ENCODE measurements at regions not wholly inside any gene's neighbourhood (a gene's known extent, or its start where the extent isn't known, plus 50 kb on each side); places are given as distances from the start of the nearest gene placed in this dataset.
"Not testable (repeated sequence)": the region's sequence is repeated elsewhere in the genome, so short reads cannot be mapped to it uniquely, and the experiment has no call there.

- intact Hi-C loops (cut with DNase I) = no loop called here
- no peak for DNase-seq (ENCODE audit: low spot score in 2 of 2)
- Histone ChIP-seq H3K4me3 (no peak overlapping the region), H3K27ac (no peak overlapping the region), H3K9me3 (no peaks in the 10 kb centered on the region), H3K4me1 (no peaks in the 10 kb centered on the region), H3K36me3 (no peaks in the 10 kb centered on the region), H3K27me3 (no peaks in the 10 kb centered on the region)
- no peak for TF ChIP-seq CTCF (IDR thresholded peaks at IDR 0.05)
Measured at GRCh38 chr1:173364827-173365226, 112.3 kb upstream of the PRDX6 start.

DNA sequence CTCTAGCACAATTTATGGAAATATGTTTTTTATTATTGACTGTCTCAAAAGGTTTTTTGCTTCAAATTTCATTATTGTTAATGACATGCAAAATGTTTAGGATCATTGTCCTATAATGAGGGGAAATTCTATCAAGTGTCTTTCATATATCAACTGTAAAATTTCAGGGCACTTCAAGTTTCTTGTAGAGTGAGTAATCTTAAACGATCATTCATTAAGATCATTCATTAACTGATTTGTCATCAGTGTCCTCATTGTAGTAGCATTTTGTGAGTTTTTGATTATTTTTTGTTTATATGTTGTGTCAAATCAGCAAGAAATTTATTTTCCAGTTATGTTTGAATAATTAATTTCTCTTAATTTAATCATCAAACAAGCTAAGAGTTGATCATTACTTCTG is 111.8 kb upstream of the PRDX6 start:
- Histone ChIP-seq H3K9me3 (no peaks in the 10 kb centered on the region), H3K27me3 (no peaks in the 10 kb centered on the region), H3K36me3 (no peaks in the 10 kb centered on the region), H3K4me1 (no peaks in the 10 kb centered on the region), H3K27ac (no peak overlapping the region), H3K4me3 (no peak overlapping the region)
- intact Hi-C loops (cut with DNase I) = no loop called here
- no peak for TF ChIP-seq CTCF (IDR thresholded peaks at IDR 0.05)
- no peak for DNase-seq (ENCODE audit: low spot score in 2 of 2)

DNA sequence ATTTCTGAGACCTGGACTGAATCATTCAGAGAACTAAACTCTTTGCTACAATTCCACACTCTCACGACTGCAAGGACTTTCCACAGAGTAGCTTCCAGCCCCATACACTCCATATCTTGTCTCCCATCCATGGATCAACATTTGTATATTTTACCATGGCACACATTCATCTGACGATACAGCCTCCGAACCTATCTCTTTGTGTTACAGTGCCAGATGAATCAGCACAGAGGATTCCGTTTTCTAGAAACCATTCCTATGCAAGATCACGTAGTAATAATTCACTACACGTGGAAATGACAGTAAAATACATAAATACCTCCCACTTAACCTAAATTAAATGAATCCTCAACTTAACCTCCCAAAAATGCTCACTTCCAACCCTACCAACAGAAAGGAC is 110.0 kb upstream of the PRDX6 start:
- no peak overlapping the region for H3K4me3 ChIP-seq
- no peaks in the 10 kb centered on the region for H3K27me3 ChIP-seq
- TF ChIP-seq CTCF (IDR thresholded peaks at IDR 0.05) = no peak
- H3K27ac ChIP-seq = no peak overlapping the region
- H3K9me3 ChIP-seq = no peaks in the 10 kb centered on the region
- DNase-seq (ENCODE audit: low spot score in 2 of 2) = no peak
- intact Hi-C loops (cut with DNase I) = no loop called here
- H3K4me1 ChIP-seq = no peaks in the 10 kb centered on the region
- no peaks in the 10 kb centered on the region for H3K36me3 ChIP-seq

DNA sequence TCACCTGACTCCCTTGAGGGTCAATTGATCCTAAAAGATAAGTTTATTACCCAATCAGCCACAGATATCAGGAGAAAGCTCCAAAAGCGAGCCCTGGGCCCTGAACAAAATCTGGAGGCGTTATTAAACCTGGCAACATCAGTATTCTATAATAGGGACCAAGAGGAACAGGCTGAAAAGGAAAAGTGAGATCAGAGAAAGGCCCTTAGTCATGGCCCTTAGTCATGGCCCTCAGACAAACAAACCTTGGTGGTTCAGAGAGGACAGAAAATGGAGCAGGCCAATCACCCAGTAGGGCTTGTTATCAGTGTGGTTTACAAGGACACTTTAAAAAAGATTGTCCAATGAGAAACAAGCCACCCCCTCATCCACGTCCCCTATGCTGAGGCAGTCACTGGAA is 106.5 kb upstream of the PRDX6 start:
- H3K4me3 ChIP-seq, H3K4me1 ChIP-seq: not testable (repeated sequence)

DNA sequence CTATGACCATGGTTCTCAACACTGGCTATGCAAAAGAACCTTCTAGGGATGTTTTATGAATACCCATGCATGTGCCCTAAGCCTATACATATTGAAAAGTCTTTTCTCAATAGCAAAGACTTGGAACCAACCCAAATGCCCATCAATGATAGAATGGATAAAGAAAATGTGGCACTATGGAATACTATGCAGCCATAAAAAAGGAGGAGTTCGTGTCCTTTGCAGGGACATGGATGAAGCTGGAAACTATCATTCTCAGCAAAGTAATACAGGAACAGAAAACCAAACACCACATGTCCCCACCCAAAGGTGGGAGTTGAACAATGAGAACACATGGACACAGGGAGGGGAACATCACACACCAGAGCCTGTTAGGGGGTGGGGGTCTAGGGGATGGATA is 101.1 kb upstream of the PRDX6 start:
- H3K4me3 ChIP-seq; H3K4me1 ChIP-seq; intact Hi-C loops (cut with DNase I); H3K36me3 ChIP-seq; DNase-seq (ENCODE audit: low spot score in 2 of 2); H3K27me3 ChIP-seq; H3K27ac ChIP-seq: not testable (repeated sequence)
- H3K9me3 ChIP-seq = peaks cover 0 to 10% of the 10 kb centered on the region in 2 donors

More for the DNA sequence above, 106.5 kb upstream of the PRDX6 start:
- H3K36me3 ChIP-seq; DNase-seq (ENCODE audit: low spot score in 2 of 2); H3K9me3 ChIP-seq; H3K27ac ChIP-seq; intact Hi-C loops (cut with DNase I); H3K27me3 ChIP-seq: not testable (repeated sequence)

DNA sequence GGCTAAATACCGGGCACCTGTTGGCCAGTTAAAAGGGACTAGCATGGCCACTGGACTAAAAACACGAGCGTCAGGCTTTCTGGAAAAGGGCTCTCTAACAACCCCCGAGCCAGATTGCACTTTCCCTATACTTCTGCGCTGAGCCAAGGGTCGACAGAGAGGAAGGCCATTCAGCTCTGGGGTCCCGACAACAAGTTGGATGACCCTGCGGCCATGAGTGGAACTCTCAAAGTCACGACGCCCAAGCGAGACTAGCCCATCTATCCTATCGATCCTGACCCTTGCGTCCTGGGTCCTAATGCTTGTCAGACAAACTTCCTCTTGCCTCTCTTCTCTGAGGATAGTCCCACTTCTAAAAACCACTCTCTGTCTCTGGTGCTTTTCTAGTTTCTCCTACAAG is 99.9 kb upstream of the PRDX6 start:
- DNase-seq (ENCODE audit: low spot score in 2 of 2) = no peak
- H3K4me1 ChIP-seq = no peaks in the 10 kb centered on the region
- intact Hi-C loops (cut with DNase I) = no loop called here
- no peak overlapping the region for H3K27ac ChIP-seq
- H3K27me3 ChIP-seq = no peaks in the 10 kb centered on the region
- H3K9me3 ChIP-seq = peaks cover 0 to 10% of the 10 kb centered on the region in 2 donors
- H3K4me3 ChIP-seq = no peak overlapping the region
- TF ChIP-seq CTCF (IDR thresholded peaks at IDR 0.05) = no peak
- H3K36me3 ChIP-seq = no peaks in the 10 kb centered on the region

DNA sequence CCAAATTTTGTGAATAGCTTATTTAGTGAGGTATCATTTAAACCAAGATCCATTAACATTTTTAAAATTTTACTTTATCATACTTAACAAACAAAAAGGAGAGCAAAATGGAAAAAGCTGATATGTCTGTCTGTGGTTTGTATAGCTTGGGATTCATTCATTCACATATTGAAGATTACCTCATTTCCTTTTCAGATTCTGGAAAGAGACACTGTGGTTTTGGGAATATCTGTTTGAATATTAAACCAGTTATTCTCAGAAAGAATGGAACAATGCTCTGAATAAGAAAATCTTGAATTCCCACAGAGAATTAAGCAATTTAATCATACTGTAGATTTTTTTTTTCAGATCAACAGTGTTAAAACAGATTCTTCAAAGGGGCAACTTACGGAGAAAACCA is 93.8 kb upstream of the PRDX6 start:
- Histone ChIP-seq H3K27me3 (no peaks in the 10 kb centered on the region), H3K9me3 (no peaks in the 10 kb centered on the region), H3K36me3 (no peaks in the 10 kb centered on the region), H3K4me3 (no peak overlapping the region), H3K27ac (no peak overlapping the region), H3K4me1 (no peaks in the 10 kb centered on the region)
- DNase-seq (ENCODE audit: low spot score in 2 of 2) = no peak
- intact Hi-C loops (cut with DNase I) = no loop called here
- no peak for TF ChIP-seq CTCF (IDR thresholded peaks at IDR 0.05)
